ENCODE measurements at regions not wholly inside any gene's neighbourhood (a gene's known extent, or its start where the extent isn't known, plus 50 kb on each side); places are given as distances from the start of the nearest gene placed in this dataset.

DNA sequence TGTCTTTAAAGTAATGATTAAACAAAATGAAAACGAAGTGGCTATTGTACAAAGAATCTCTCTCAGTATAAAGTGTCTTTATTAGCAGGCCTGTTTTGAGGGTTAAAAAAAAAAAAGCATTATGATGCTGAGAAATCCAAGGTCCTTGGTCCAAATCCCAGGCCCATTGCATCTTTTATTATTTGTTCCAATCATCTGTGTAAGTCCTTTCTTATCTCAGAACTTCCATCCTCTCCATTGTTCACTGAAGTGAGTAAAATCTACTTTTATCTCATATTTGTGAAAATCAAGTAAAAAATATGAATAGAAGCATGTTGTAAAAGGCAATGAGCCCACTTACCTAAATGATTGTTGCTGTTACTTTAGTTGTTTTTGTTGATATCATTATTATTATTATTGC, 499.1 kb upstream of the JAG1 start:
- no peak for TF ChIP-seq TBP (IDR thresholded peaks at IDR 0.05; ENCODE audit: low read depth, low read length)
- no peak for TF ChIP-seq CTCF (IDR thresholded peaks at IDR 0.05; ENCODE audit: control extremely low read depth in 1 of 3, insufficient read depth in 1 of 3, low read depth in 1 of 3, low read length in 3 of 3)
- no peak for TF ChIP-seq MAX (IDR thresholded peaks at IDR 0.05)
- no peak for TF ChIP-seq CEBPB (IDR thresholded peaks at IDR 0.05; ENCODE audit: low read depth, low read length)

Measured in H1 (cell line).